H1 (cell line): ENCODE measurements at regions not wholly inside any gene's neighbourhood (a gene's known extent, or its start where the extent isn't known, plus 50 kb on each side); places are given as distances from the start of the nearest gene placed in this dataset.

ENCODE experiments used
- CBX5 ChIP-seq: fragments of 300-800, 300-1000 bp; sonication (generic); IDR thresholded peaks from 2 replicates; pipeline ENCODE4 v1.7.1; 2016; ENCODE audit warnings: antibody characterized with exemption, low read length, low read depth
- EP300 ChIP-seq, 2 experiments: IDR thresholded peaks; 1 replicate in 1 of 2; 2 replicates in 1 of 2; pipeline ENCODE4 v1.6.1; 2011 to 2012; ENCODE audit warnings: low read depth in 2 of 2, low read length in 2 of 2, mild to moderate bottlenecking in 2 of 2, borderline replicate concordance in 1 of 2, inconsistent platforms in 1 of 2, moderate library complexity in 1 of 2
- EZH2 ChIP-seq: fragments of 200-600 bp; sonication (generic); IDR thresholded peaks from 2 replicates; pipeline ENCODE4 v1.7.1; 2012; ENCODE audit warnings: low read depth, mild to moderate bottlenecking, moderate library complexity, low read length, inconsistent platforms; ENCODE audit not compliant: severe bottlenecking
- KDM5A ChIP-seq: fragments of 200-600 bp; IDR thresholded peaks from 2 replicates; pipeline ENCODE4 v1.7.1; 2012; ENCODE audit warnings: mild to moderate bottlenecking, low read length, inconsistent platforms, mixed read lengths
- SIX5 ChIP-seq: IDR thresholded peaks from 2 replicates; pipeline ENCODE4 v1.6.1; 2011; ENCODE audit warnings: mild to moderate bottlenecking, low read depth, low read length
- TF ChIP-seq, protein P1 (sequence below): IDR thresholded peaks from 2 replicates; pipeline ENCODE4 v1.6.1; 2012; ENCODE audit warnings: inconsistent platforms

GRCh38 chr22:48511211-48511610 is 1316.5 kb downstream of the BRD1 start (continued):
- TF ChIP-seq CBX5: no peak
- TF ChIP-seq EZH2: no peak
- TF ChIP-seq EP300 (IDR thresholded peaks at IDR 0.05; ENCODE audit: borderline replicate concordance in 1 of 2, low read depth in 2 of 2, low read length in 2 of 2): no peak
- no peak for TF ChIP-seq SIX5
- TF ChIP-seq, protein P1, sequence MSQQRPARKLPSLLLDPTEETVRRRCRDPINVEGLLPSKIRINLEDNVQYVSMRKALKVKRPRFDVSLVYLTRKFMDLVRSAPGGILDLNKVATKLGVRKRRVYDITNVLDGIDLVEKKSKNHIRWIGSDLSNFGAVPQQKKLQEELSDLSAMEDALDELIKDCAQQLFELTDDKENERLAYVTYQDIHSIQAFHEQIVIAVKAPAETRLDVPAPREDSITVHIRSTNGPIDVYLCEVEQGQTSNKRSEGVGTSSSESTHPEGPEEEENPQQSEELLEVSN: no peak
- no peak for TF ChIP-seq KDM5A
